Neural progenitor cell (in vitro differentiated cells): ENCODE measurements at regions not wholly inside any gene's neighbourhood (a gene's known extent, or its start where the extent isn't known, plus 50 kb on each side); places are given as distances from the start of the nearest gene placed in this dataset.

Experiments used
- EZH2phosphoT487 ChIP-seq: fragments of 200-600 bp; sonication (generic); IDR thresholded peaks from 2 replicates; pipeline ENCODE4 v1.6.1; 2017; ENCODE audit warnings: antibody characterized with exemption
- TF ChIP-seq, protein P1 (sequence below): fragments of 200-600 bp; sonication (generic); IDR thresholded peaks from 2 replicates; pipeline ENCODE4 v1.5.1; 2017; ENCODE audit warnings: antibody characterized with exemption, mild to moderate bottlenecking

DNA sequence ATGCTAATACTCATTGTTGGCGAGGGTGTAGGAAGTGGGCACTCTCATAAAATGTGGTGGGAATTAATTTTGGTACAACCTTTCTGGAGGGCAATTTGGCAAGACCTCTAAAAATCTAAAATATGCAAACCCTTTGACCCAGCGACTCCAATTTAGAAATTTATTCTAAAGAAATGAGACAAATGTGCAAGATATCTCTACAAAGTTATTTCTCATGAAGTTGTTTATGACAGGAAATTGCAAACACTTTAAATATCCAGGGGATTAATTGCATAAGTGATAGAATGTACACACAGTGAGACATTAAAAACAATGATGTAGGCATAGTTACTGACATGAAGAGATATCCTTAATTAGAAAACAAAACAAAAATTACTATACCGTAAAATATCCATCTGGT, 246.3 kb upstream of the MAP3K1 start:
- TF ChIP-seq, protein P1, sequence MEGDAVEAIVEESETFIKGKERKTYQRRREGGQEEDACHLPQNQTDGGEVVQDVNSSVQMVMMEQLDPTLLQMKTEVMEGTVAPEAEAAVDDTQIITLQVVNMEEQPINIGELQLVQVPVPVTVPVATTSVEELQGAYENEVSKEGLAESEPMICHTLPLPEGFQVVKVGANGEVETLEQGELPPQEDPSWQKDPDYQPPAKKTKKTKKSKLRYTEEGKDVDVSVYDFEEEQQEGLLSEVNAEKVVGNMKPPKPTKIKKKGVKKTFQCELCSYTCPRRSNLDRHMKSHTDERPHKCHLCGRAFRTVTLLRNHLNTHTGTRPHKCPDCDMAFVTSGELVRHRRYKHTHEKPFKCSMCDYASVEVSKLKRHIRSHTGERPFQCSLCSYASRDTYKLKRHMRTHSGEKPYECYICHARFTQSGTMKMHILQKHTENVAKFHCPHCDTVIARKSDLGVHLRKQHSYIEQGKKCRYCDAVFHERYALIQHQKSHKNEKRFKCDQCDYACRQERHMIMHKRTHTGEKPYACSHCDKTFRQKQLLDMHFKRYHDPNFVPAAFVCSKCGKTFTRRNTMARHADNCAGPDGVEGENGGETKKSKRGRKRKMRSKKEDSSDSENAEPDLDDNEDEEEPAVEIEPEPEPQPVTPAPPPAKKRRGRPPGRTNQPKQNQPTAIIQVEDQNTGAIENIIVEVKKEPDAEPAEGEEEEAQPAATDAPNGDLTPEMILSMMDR = no peak
- no peak for TF ChIP-seq EZH2phosphoT487
